ENCODE measurements at regions not wholly inside any gene's neighbourhood (a gene's known extent, or its start where the extent isn't known, plus 50 kb on each side); places are given as distances from the start of the nearest gene placed in this dataset.

GRCh38 chr7:46963719-46964118, 618.2 kb downstream of the TNS3 start:
- H3K9me3 ChIP-seq = no peaks in the 10 kb centered on the region
- H3K27me3 ChIP-seq = no peaks in the 10 kb centered on the region
- no peak overlapping the region for H3K4me3 ChIP-seq
- H3K36me3 ChIP-seq (replicated peaks in 1 of 2; ENCODE audit: insufficient read depth in 1 of 2, low read depth in 2 of 2) = no peaks in the 10 kb centered on the region
- TF ChIP-seq CTCF (IDR thresholded peaks at IDR 0.05) = no peak
- no peak for TF ChIP-seq POLR2A (IDR thresholded peaks at IDR 0.05)
- H3K4me1 ChIP-seq = no peaks in the 10 kb centered on the region
- no peak overlapping the region for H3K27ac ChIP-seq
- DNase-seq = no peak
- intact Hi-C loops (cut with DNase I) = no loop called here
- no peak for ATAC-seq

- DNase-seq = no peak
- Histone ChIP-seq H3K27ac (no peak overlapping the region), H3K9me3 (no peaks in the 10 kb centered on the region), H3K27me3 (no peaks in the 10 kb centered on the region), H3K36me3 (replicated peaks in 1 of 2; ENCODE audit: insufficient read depth in 1 of 2, low read depth in 2 of 2) (no peaks in the 10 kb centered on the region), H3K4me3 (no peak overlapping the region), H3K4me1 (no peaks in the 10 kb centered on the region)
- TF ChIP-seq POLR2A (IDR thresholded peaks at IDR 0.05) (no peak), CTCF (IDR thresholded peaks at IDR 0.05) (no peak)
- 57 to 69% methylated on average over 3 of the region's 3 CpGs for WGBS, 2 donors
- no peak for ATAC-seq
- intact Hi-C loops (cut with DNase I) = no loop called here
Observed at GRCh38 chr7:46960970-46961369, 620.9 kb downstream of the TNS3 start.

- TF ChIP-seq POLR2A (IDR thresholded peaks at IDR 0.05) (no peak), CTCF (IDR thresholded peaks at IDR 0.05) (no peak)
- peak overlapping the region in 1 of 4 donors; percentile 48 for H3K27ac ChIP-seq
- no peak overlapping the region for H3K4me3 ChIP-seq
- peak; percentile 59 for ATAC-seq
- 30 to 39% methylated on average over 5 of the region's 5 CpGs for WGBS, 2 donors
- intact Hi-C loops (cut with DNase I) = no loop called here
- no peaks in the 10 kb centered on the region for H3K9me3 ChIP-seq
- no peaks in the 10 kb centered on the region for H3K4me1 ChIP-seq
- H3K36me3 ChIP-seq (replicated peaks in 1 of 2; ENCODE audit: insufficient read depth in 1 of 2, low read depth in 2 of 2) = no peaks in the 10 kb centered on the region
- H3K27me3 ChIP-seq = no peaks in the 10 kb centered on the region
- no peak for DNase-seq
Observed at GRCh38 chr7:46957195-46957594, 624.7 kb downstream of the TNS3 start.

GRCh38 chr7:46955531-46955930, 626.4 kb downstream of the TNS3 start:
- TF ChIP-seq POLR2A (IDR thresholded peaks at IDR 0.05) (no peak), CTCF (IDR thresholded peaks at IDR 0.05) (no peak)
- ATAC-seq = no peak
- intact Hi-C loops (cut with DNase I) = no loop called here
- Histone ChIP-seq H3K36me3 (replicated peaks in 1 of 2; ENCODE audit: insufficient read depth in 1 of 2, low read depth in 2 of 2) (no peaks in the 10 kb centered on the region), H3K4me3 (no peak overlapping the region), H3K27me3 (no peaks in the 10 kb centered on the region), H3K9me3 (no peaks in the 10 kb centered on the region), H3K27ac (no peak overlapping the region), H3K4me1 (no peaks in the 10 kb centered on the region)
- DNase-seq = no peak
- 84 to 87% methylated on average over 2 of the region's 2 CpGs for WGBS, 2 donors

- ATAC-seq (no peak), DNase-seq (no peak)
- Histone ChIP-seq H3K4me3 (no peak overlapping the region), H3K4me1 (no peaks in the 10 kb centered on the region), H3K27me3 (no peaks in the 10 kb centered on the region), H3K36me3 (replicated peaks in 1 of 2; ENCODE audit: insufficient read depth in 1 of 2, low read depth in 2 of 2) (no peaks in the 10 kb centered on the region), H3K27ac (no peak overlapping the region), H3K9me3 (no peaks in the 10 kb centered on the region)
- 26 to 27% methylated on average over 5 of the region's 5 CpGs for WGBS, 2 donors
- no peak for TF ChIP-seq POLR2A (IDR thresholded peaks at IDR 0.05)
- no peak for TF ChIP-seq CTCF (IDR thresholded peaks at IDR 0.05)
- intact Hi-C loops (cut with DNase I) = no loop called here
Observed at GRCh38 chr7:46954181-46954580, 627.7 kb downstream of the TNS3 start.
